Keratinocyte (primary cell): ENCODE measurements at regions not wholly inside any gene's neighbourhood (a gene's known extent, or its start where the extent isn't known, plus 50 kb on each side); places are given as distances from the start of the nearest gene placed in this dataset.

Experiments
- DNase-seq: peaks from one replicate; pipeline ENCODE4 v3.0.0-alpha.2; 2011; ENCODE audit warnings: low read depth, missing footprints, low spot score
- FAIRE-seq: peaks from 2 replicates; lab custom pipeline; 2011; peaks lifted over from hg19 to GRCh38; lab: Jason Lieb, UNC
- H2AFZ ChIP-seq: 2 replicates; pipeline ENCODE4 v1.6.0; 2012; ENCODE audit warnings: low read length, control low read depth, inconsistent platforms; ENCODE audit not compliant: control insufficient read depth
- H3K27ac ChIP-seq: 2 replicates; pipeline ENCODE4 v1.5.1; 2011; ENCODE audit warnings: low read length; ENCODE audit not compliant: control insufficient read depth, insufficient read depth
- H3K27me3 ChIP-seq: 3 replicates; pipeline ENCODE4 v1.6.0; 2011; ENCODE audit warnings: low read length; ENCODE audit not compliant: control insufficient read depth, insufficient read depth; ENCODE audit errors: extremely low read depth
- H3K36me3 ChIP-seq, 2 experiments: 2 replicates in 1 of 2; 3 replicates in 1 of 2; pipeline ENCODE4 v1.5.1; 2011; ENCODE audit warnings: low read length in 2 of 2, mild to moderate bottlenecking in 1 of 2; ENCODE audit not compliant: control insufficient read depth in 2 of 2, insufficient read depth in 2 of 2; ENCODE audit errors: extremely low read depth in 1 of 2
- H3K4me1 ChIP-seq: 3 replicates; pipeline ENCODE4 v1.5.1; 2011; ENCODE audit warnings: low read length; ENCODE audit not compliant: control insufficient read depth, insufficient read depth; ENCODE audit errors: extremely low read depth
- H3K4me2 ChIP-seq: 3 replicates; pipeline ENCODE4 v1.6.0; 2011; ENCODE audit warnings: low read depth, low read length; ENCODE audit not compliant: control insufficient read depth, insufficient read depth; ENCODE audit errors: extremely low read depth
- H3K4me3 ChIP-seq, 3 experiments: fragments of 200-600 bp in 1 of 3; sonication (generic) in 1 of 3; 2 replicates in 2 of 3; 3 replicates in 1 of 3; pipeline ENCODE4 v1.5.1; 2011 to 2016; ENCODE audit warnings: low read length in 3 of 3, mild to moderate bottlenecking in 3 of 3, control low read depth in 2 of 3, inconsistent platforms in 1 of 3, low read depth in 1 of 3, mixed read lengths in 1 of 3, mixed run types in 1 of 3, moderate library complexity in 1 of 3; ENCODE audit not compliant: control insufficient read depth in 2 of 3, insufficient read depth in 2 of 3; ENCODE audit errors: extremely low read depth in 1 of 3
- H3K79me2 ChIP-seq: 2 replicates; pipeline ENCODE4 v1.6.0; 2012; ENCODE audit warnings: low read length; ENCODE audit not compliant: control insufficient read depth, insufficient read depth
- H3K9ac ChIP-seq: 3 replicates; pipeline ENCODE4 v1.6.0; 2011; ENCODE audit warnings: low read length; ENCODE audit not compliant: control insufficient read depth, insufficient read depth; ENCODE audit errors: extremely low read depth
- H3K9me1 ChIP-seq: 3 replicates; pipeline ENCODE4 v1.6.0; 2011; ENCODE audit warnings: low read length; ENCODE audit not compliant: control insufficient read depth, insufficient read depth; ENCODE audit errors: extremely low read depth
- H3K9me3 ChIP-seq: 2 replicates; pipeline ENCODE4 v1.5.1; 2012; ENCODE audit warnings: low read depth, low read length; ENCODE audit not compliant: control insufficient read depth
- H4K20me1 ChIP-seq: 3 replicates; pipeline ENCODE4 v1.6.0; 2011; ENCODE audit warnings: low read length; ENCODE audit not compliant: control insufficient read depth, insufficient read depth; ENCODE audit errors: extremely low read depth
- CTCF ChIP-seq, 3 experiments: IDR thresholded peaks in 1 of 3; conservative IDR thresholded peaks in 1 of 3; optimal IDR thresholded peaks in 1 of 3; 2 replicates in 2 of 3; 3 replicates in 1 of 3; pipeline versions ENCODE3 to v1.5.1; 2011; ENCODE audit warnings: low read length in 3 of 3, mild to moderate bottlenecking in 3 of 3, moderate library complexity in 2 of 3, control low read depth in 1 of 3, inconsistent platforms in 1 of 3; ENCODE audit not compliant: insufficient read depth in 2 of 3; ENCODE audit errors: extremely low read depth in 1 of 3
- EZH2 ChIP-seq: IDR thresholded peaks from one replicate; pipeline ENCODE4 v1.6.1; 2012; ENCODE audit warnings: inconsistent platforms, mild to moderate bottlenecking, low read length, moderate library complexity
- dilution Hi-C: fragments of 300-500 bp; cut with MboI; formaldehyde crosslinking; loops from one replicate; pipeline ENCODE4 v1.7.0; 2020; ENCODE audit warnings: low sequenced_read_pairs; ENCODE audit not compliant: extremely low pct_ligation_motif_present

GRCh38 chr6:144624716-144625115 is 339.6 kb downstream of the UTRN start:
- Histone ChIP-seq H3K27me3 (no peaks in the 10 kb centered on the region), H3K9ac (no peak overlapping the region), H4K20me1 (no peaks in the 10 kb centered on the region), H3K79me2 (no peaks in the 10 kb centered on the region), H2AFZ (no peak overlapping the region), H3K4me2 (no peak overlapping the region), H3K4me3 (no peak overlapping the region), H3K9me1 (no peaks in the 10 kb centered on the region), H3K4me1 (no peaks in the 10 kb centered on the region), H3K27ac (no peak overlapping the region), H3K9me3 (no peaks in the 10 kb centered on the region), H3K36me3 (no peaks in the 10 kb centered on the region)
- no peak for FAIRE-seq
- TF ChIP-seq EZH2 (no peak), CTCF (optimal IDR thresholded peaks at IDR 0.05 in 1 of 3, IDR thresholded peaks at IDR 0.05 in 1 of 3, conservative IDR thresholded peaks at IDR 0.05 in 1 of 3; ENCODE audit: extremely low read depth in 1 of 3, insufficient read depth in 2 of 3, low read length in 3 of 3) (no peak)
- DNase-seq, result no peak
- dilution Hi-C loops, result no loop called here

DNA sequence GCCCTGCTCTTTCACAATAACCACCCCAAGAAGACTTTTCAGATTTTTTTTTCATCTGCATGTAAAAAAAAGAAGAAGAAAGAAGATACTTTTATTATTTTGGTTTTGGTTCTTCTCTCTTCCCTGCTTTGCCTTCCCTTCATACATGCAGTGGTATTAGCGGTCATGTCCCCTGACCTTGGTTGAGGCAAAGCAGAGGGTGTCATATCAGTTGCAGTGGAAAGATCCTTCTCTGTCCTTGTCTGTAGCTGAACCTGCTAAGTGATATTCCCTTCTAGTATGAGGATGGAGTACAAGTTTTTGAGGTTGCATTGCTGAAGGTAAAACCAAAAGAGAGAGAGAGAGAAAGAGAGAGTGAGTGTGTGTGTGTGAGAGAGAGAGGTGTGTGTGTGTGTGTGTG is 345.7 kb downstream of the UTRN start:
- Histone ChIP-seq H4K20me1 (no peaks in the 10 kb centered on the region), H3K27ac (no peak overlapping the region), H3K4me1 (no peaks in the 10 kb centered on the region), H3K79me2 (no peaks in the 10 kb centered on the region), H3K9ac (no peak overlapping the region), H3K4me3 (no peak overlapping the region), H3K36me3 (no peaks in the 10 kb centered on the region), H3K27me3 (no peaks in the 10 kb centered on the region), H3K4me2 (no peak overlapping the region), H3K9me1 (no peaks in the 10 kb centered on the region), H3K9me3 (no peaks in the 10 kb centered on the region), H2AFZ (no peak overlapping the region)
- DNase-seq (no peak), FAIRE-seq (no peak)
- dilution Hi-C loops, result no loop called here
- no peak for TF ChIP-seq CTCF (optimal IDR thresholded peaks at IDR 0.05 in 1 of 3, IDR thresholded peaks at IDR 0.05 in 1 of 3, conservative IDR thresholded peaks at IDR 0.05 in 1 of 3; ENCODE audit: extremely low read depth in 1 of 3, insufficient read depth in 2 of 3, low read length in 3 of 3)
- TF ChIP-seq EZH2, result no peak
